ENCODE measurements at regions not wholly inside any gene's neighbourhood (a gene's known extent, or its start where the extent isn't known, plus 50 kb on each side); places are given as distances from the start of the nearest gene placed in this dataset.

DNA sequence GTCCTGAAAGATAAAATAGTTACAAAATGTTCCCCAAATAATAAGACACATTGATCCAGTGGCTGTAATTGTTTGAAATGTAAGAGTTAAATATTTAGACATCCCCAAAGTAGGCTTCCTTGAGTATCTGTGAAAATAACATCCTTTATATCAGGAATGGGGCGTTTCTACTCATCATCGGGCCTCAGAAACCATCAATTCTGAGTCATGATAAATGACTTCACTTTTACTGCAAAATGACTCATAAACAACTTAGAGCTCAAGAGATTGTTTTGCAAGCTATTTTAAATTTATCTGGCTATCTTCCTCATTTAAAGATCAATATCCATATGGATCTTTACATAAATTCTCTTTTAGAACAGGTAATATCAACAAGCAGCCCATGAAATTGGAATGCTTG lies 369.4 kb upstream of the CNKSR2 start:
- H3K4me3 ChIP-seq (ENCODE audit: insufficient read depth, low read depth, low read length), result no peak overlapping the region
- H3K4me1 ChIP-seq (ENCODE audit: insufficient read depth, low read length), result no peaks in the 10 kb centered on the region
- H3K9me3 ChIP-seq (ENCODE audit: insufficient read depth, low read depth, low read length), result no peaks in the 10 kb centered on the region
- H3K4me2 ChIP-seq (ENCODE audit: low read length), result no peak overlapping the region
- peak overlapping the region; percentile 72 for H3K27ac Mint-ChIP-seq (ENCODE audit: unreplicated experiment)
- no peaks in the 10 kb centered on the region for H3K9me3 Mint-ChIP-seq (ENCODE audit: unreplicated experiment)
- H3K36me3 ChIP-seq (ENCODE audit: insufficient read depth, low read length), result no peaks in the 10 kb centered on the region
- no peak overlapping the region for H3K4me3 Mint-ChIP-seq (ENCODE audit: unreplicated experiment)
- no peak overlapping the region for H3K9ac ChIP-seq (ENCODE audit: low read length)
- no peaks in the 10 kb centered on the region for H4K20me1 ChIP-seq (ENCODE audit: insufficient read depth, low read length)
- no peaks in the 10 kb centered on the region for H3K27me3 ChIP-seq (ENCODE audit: insufficient read depth, low read length)
- H2AFZ ChIP-seq (ENCODE audit: low read depth, low read length), result no peak overlapping the region
- H3K36me3 Mint-ChIP-seq (ENCODE audit: low read depth, unreplicated experiment), result no peaks in the 10 kb centered on the region
- no peak for TF ChIP-seq EZH2 (IDR thresholded peaks at IDR 0.05; ENCODE audit: insufficient read depth, low read length)
- TF ChIP-seq, protein P1, sequence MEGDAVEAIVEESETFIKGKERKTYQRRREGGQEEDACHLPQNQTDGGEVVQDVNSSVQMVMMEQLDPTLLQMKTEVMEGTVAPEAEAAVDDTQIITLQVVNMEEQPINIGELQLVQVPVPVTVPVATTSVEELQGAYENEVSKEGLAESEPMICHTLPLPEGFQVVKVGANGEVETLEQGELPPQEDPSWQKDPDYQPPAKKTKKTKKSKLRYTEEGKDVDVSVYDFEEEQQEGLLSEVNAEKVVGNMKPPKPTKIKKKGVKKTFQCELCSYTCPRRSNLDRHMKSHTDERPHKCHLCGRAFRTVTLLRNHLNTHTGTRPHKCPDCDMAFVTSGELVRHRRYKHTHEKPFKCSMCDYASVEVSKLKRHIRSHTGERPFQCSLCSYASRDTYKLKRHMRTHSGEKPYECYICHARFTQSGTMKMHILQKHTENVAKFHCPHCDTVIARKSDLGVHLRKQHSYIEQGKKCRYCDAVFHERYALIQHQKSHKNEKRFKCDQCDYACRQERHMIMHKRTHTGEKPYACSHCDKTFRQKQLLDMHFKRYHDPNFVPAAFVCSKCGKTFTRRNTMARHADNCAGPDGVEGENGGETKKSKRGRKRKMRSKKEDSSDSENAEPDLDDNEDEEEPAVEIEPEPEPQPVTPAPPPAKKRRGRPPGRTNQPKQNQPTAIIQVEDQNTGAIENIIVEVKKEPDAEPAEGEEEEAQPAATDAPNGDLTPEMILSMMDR (IDR thresholded peaks at IDR 0.05; ENCODE audit: insufficient read depth, low read depth, low read length), result no peak
- DNase-seq (ENCODE audit: low read depth) (peak; percentile 8), FAIRE-seq (no peak)
- H3K27me3 Mint-ChIP-seq (ENCODE audit: low read depth, unreplicated experiment), result no peaks in the 10 kb centered on the region
- H3K27ac ChIP-seq (ENCODE audit: low read depth, low read length), result no peak overlapping the region
- peaks cover 5% of the 10 kb centered on the region for H3K4me1 Mint-ChIP-seq (ENCODE audit: low read depth, unreplicated experiment)
- no peaks in the 10 kb centered on the region for H3K79me2 ChIP-seq (ENCODE audit: insufficient read depth, low read length)

DNA sequence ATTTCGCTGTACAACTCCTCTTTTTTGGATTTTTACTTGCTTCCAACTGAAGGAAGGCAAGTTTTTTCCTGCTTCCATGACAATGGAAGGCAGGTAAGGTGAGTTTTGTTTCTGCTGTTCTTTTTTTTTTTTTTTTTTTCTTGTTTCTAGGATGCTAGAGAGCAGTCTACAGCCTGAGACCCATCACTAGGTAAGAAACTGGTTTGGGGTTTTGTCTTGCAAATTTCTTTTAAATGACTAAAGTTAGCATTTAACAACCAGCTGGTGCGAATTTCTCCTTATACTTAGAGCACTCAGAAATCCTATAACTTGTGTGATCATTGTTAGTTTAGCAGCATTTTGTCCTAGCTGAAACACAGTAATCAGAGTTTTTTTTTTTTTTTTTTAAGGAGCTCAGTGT lies 378.4 kb upstream of the CNKSR2 start:
- no peaks in the 10 kb centered on the region for H3K36me3 ChIP-seq (ENCODE audit: insufficient read depth, low read length)
- no peak overlapping the region for H3K27ac Mint-ChIP-seq (ENCODE audit: unreplicated experiment)
- no peaks in the 10 kb centered on the region for H3K36me3 Mint-ChIP-seq (ENCODE audit: low read depth, unreplicated experiment)
- no peak overlapping the region for H3K9ac ChIP-seq (ENCODE audit: low read length)
- FAIRE-seq (no peak), DNase-seq (ENCODE audit: low read depth) (no peak)
- H3K27me3 ChIP-seq (ENCODE audit: insufficient read depth, low read length), result no peaks in the 10 kb centered on the region
- H3K4me1 Mint-ChIP-seq (ENCODE audit: low read depth, unreplicated experiment), result no peaks in the 10 kb centered on the region
- no peak overlapping the region for H3K4me2 ChIP-seq (ENCODE audit: low read length)
- peaks cover 1% of the 10 kb centered on the region for H3K9me3 Mint-ChIP-seq (ENCODE audit: unreplicated experiment)
- no peaks in the 10 kb centered on the region for H3K9me3 ChIP-seq (ENCODE audit: insufficient read depth, low read depth, low read length)
- no peak overlapping the region for H3K4me3 Mint-ChIP-seq (ENCODE audit: unreplicated experiment)
- H2AFZ ChIP-seq (ENCODE audit: low read depth, low read length), result no peak overlapping the region
- H3K79me2 ChIP-seq (ENCODE audit: insufficient read depth, low read length), result no peaks in the 10 kb centered on the region
- no peak overlapping the region for H3K27ac ChIP-seq (ENCODE audit: low read depth, low read length)
- H3K4me3 ChIP-seq (ENCODE audit: insufficient read depth, low read depth, low read length), result no peak overlapping the region
- TF ChIP-seq, protein P1 (IDR thresholded peaks at IDR 0.05; ENCODE audit: insufficient read depth, low read depth, low read length), result no peak
- TF ChIP-seq EZH2 (IDR thresholded peaks at IDR 0.05; ENCODE audit: insufficient read depth, low read length), result no peak
- no peaks in the 10 kb centered on the region for H3K4me1 ChIP-seq (ENCODE audit: insufficient read depth, low read length)
- no peaks in the 10 kb centered on the region for H4K20me1 ChIP-seq (ENCODE audit: insufficient read depth, low read length)
- H3K27me3 Mint-ChIP-seq (ENCODE audit: low read depth, unreplicated experiment), result no peaks in the 10 kb centered on the region

DNA sequence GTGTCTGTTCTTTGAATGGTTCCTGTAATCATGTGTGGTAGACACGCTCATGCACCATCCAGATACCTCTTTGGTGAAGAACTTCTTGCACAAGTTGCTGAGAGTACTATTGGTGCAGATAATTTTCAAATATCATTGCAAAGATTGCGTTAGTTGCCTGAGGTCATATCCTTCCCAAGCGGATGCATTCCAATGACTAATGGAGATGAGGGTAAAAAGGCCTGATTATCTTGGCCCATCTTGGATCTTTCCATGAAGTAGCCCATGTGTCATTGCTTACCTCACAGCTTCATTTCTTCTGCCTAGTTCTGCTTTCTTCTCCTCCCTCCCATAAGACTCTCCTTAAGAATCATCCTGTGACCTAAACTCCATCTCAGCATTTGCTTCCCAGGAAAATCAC lies 384.9 kb upstream of the CNKSR2 start:
- no peak for FAIRE-seq
- Histone ChIP-seq H3K36me3 (ENCODE audit: insufficient read depth, low read length) (no peaks in the 10 kb centered on the region), H3K27ac (ENCODE audit: low read depth, low read length) (no peak overlapping the region), H3K4me1 (ENCODE audit: insufficient read depth, low read length) (no peaks in the 10 kb centered on the region), H3K9me3 (ENCODE audit: insufficient read depth, low read depth, low read length) (no peaks in the 10 kb centered on the region), H3K4me3 (ENCODE audit: insufficient read depth, low read depth, low read length) (no peak overlapping the region), H4K20me1 (ENCODE audit: insufficient read depth, low read length) (no peaks in the 10 kb centered on the region), H2AFZ (ENCODE audit: low read depth, low read length) (no peak overlapping the region), H3K27me3 (ENCODE audit: insufficient read depth, low read length) (no peaks in the 10 kb centered on the region), H3K79me2 (ENCODE audit: insufficient read depth, low read length) (no peaks in the 10 kb centered on the region), H3K9ac (ENCODE audit: low read length) (no peak overlapping the region), H3K4me2 (ENCODE audit: low read length) (no peak overlapping the region)
- no peak overlapping the region for H3K27ac Mint-ChIP-seq (ENCODE audit: unreplicated experiment)
- no peaks in the 10 kb centered on the region for H3K36me3 Mint-ChIP-seq (ENCODE audit: low read depth, unreplicated experiment)
- no peak overlapping the region for H3K4me3 Mint-ChIP-seq (ENCODE audit: unreplicated experiment)
- no peak for TF ChIP-seq EZH2 (IDR thresholded peaks at IDR 0.05; ENCODE audit: insufficient read depth, low read length)
- TF ChIP-seq, protein P1 (IDR thresholded peaks at IDR 0.05; ENCODE audit: insufficient read depth, low read depth, low read length), result no peak
- no peaks in the 10 kb centered on the region for H3K27me3 Mint-ChIP-seq (ENCODE audit: low read depth, unreplicated experiment)
- H3K9me3 Mint-ChIP-seq (ENCODE audit: unreplicated experiment), result peaks cover 1% of the 10 kb centered on the region
- H3K4me1 Mint-ChIP-seq (ENCODE audit: low read depth, unreplicated experiment), result no peaks in the 10 kb centered on the region
- no peak for DNase-seq (ENCODE audit: low read depth)

Data from astrocyte (in vitro differentiated cells and primary cell).